ENCODE measurements at regions not wholly inside any gene's neighbourhood (a gene's known extent, or its start where the extent isn't known, plus 50 kb on each side); places are given as distances from the start of the nearest gene placed in this dataset.

GRCh38 chr2:2764739-2765138 is 433.7 kb upstream of the MYT1L start:
- no peaks in the 10 kb centered on the region for H3K9me3 ChIP-seq (ENCODE audit: control insufficient read depth, insufficient read depth, low read depth, low read length)
- no peak overlapping the region for H3K4me3 ChIP-seq (replicated peaks in 1 of 4; ENCODE audit: control extremely low read depth in 1 of 4, insufficient read depth in 1 of 4, low read depth in 3 of 4, low read length in 4 of 4)
- TF ChIP-seq CTCF (conservative IDR thresholded peaks at IDR 0.05 in 1 of 2, IDR thresholded peaks at IDR 0.05 in 1 of 2; ENCODE audit: low read depth in 1 of 2, low read length in 2 of 2) (no peak), EZH2 (IDR thresholded peaks at IDR 0.05; ENCODE audit: low read length, missing control alignments) (no peak)
- no peak overlapping the region for H3K9ac ChIP-seq (ENCODE audit: insufficient read depth, low read length)
- no peaks in the 10 kb centered on the region for H3K27me3 ChIP-seq (ENCODE audit: control insufficient read depth, insufficient read depth, low read length)
- H3K4me2 ChIP-seq (ENCODE audit: extremely low read depth, insufficient read depth, low read length) = no peak overlapping the region
- no peaks in the 10 kb centered on the region for H3K79me2 ChIP-seq (ENCODE audit: control insufficient read depth, insufficient read depth, low read length)
- H3K36me3 ChIP-seq (ENCODE audit: control insufficient read depth, insufficient read depth, low read length) = no peaks in the 10 kb centered on the region
- H4K20me1 ChIP-seq (ENCODE audit: control insufficient read depth, extremely low read depth, insufficient read depth, low read length) = no peaks in the 10 kb centered on the region
- no peak for DNase-seq (ENCODE audit: low read depth in 2 of 2)
- no peak overlapping the region for H2AFZ ChIP-seq (ENCODE audit: low read length)
- no peak overlapping the region for H3K27ac ChIP-seq (ENCODE audit: insufficient read depth, low read length)
- no peaks in the 10 kb centered on the region for H3K4me1 ChIP-seq (ENCODE audit: control insufficient read depth, extremely low read depth, insufficient read depth, low read length)

DNA sequence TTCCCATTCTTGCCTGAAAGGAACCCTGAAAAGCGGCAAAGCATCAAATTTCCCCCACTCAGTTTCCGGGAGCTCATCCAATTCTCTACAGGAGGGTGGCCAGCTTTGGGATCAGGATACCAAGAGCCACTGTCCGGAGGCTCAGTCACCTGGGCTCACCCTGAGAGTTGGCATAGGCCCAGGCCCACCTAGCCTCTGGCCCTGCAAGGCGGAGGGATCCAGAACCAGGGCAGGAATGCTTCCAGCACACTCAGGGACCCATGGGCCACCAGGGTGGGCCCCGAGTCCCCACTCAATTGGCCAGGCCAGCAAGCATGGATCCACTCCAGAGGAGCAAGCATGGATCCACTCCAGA is 432.9 kb upstream of the MYT1L start:
- H3K27me3 ChIP-seq (ENCODE audit: control insufficient read depth, insufficient read depth, low read length) = no peaks in the 10 kb centered on the region
- no peak overlapping the region for H2AFZ ChIP-seq (ENCODE audit: low read length)
- H3K4me1 ChIP-seq (ENCODE audit: control insufficient read depth, extremely low read depth, insufficient read depth, low read length) = no peaks in the 10 kb centered on the region
- no peaks in the 10 kb centered on the region for H3K9me3 ChIP-seq (ENCODE audit: control insufficient read depth, insufficient read depth, low read depth, low read length)
- no peaks in the 10 kb centered on the region for H3K36me3 ChIP-seq (ENCODE audit: control insufficient read depth, insufficient read depth, low read length)
- no peak overlapping the region for H3K4me2 ChIP-seq (ENCODE audit: extremely low read depth, insufficient read depth, low read length)
- DNase-seq (ENCODE audit: low read depth in 2 of 2) = no peak
- H3K9ac ChIP-seq (ENCODE audit: insufficient read depth, low read length) = no peak overlapping the region
- TF ChIP-seq CTCF (conservative IDR thresholded peaks at IDR 0.05 in 1 of 2, IDR thresholded peaks at IDR 0.05 in 1 of 2; ENCODE audit: low read depth in 1 of 2, low read length in 2 of 2) = no peak
- H3K79me2 ChIP-seq (ENCODE audit: control insufficient read depth, insufficient read depth, low read length) = no peaks in the 10 kb centered on the region
- no peaks in the 10 kb centered on the region for H4K20me1 ChIP-seq (ENCODE audit: control insufficient read depth, extremely low read depth, insufficient read depth, low read length)
- no peak overlapping the region for H3K27ac ChIP-seq (ENCODE audit: insufficient read depth, low read length)
- no peak overlapping the region for H3K4me3 ChIP-seq (replicated peaks in 1 of 4; ENCODE audit: control extremely low read depth in 1 of 4, insufficient read depth in 1 of 4, low read depth in 3 of 4, low read length in 4 of 4)

DNA sequence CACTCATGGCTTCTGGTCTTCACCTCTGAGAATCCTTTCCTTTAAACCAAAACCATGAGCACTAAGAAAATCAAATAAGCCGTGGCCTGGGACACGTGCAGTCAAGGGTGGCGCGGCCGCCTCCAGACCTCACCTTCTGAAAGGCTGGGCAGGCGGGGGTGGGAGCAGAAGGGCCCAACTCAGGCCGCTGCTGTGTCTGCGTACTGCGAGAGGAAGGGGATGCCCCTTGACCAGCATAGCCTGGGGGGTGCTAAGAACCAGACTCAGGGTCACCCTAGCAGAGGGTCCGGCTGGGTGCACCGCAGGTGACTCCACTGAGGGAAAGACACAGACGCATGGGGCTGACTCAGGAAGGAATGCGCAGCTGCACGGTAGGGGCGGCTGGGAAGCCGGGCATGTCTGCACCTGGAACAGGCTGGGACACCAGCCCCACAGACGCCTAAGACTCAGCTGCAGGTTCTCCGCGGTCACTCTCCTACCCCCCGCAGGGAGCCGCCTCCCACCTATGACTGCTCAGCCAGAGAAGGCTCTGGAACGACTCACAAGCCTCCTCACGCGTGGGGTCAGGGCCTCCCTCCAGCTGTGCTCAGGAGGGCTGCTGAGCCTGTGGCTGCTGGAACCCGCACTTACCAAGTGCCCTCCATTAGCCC is 432.4 kb upstream of the MYT1L start:
- Histone ChIP-seq H3K79me2 (ENCODE audit: control insufficient read depth, insufficient read depth, low read length) (no peaks in the 10 kb centered on the region), H2AFZ (ENCODE audit: low read length) (no peak overlapping the region), H3K9ac (ENCODE audit: insufficient read depth, low read length) (no peak overlapping the region), H3K4me1 (ENCODE audit: control insufficient read depth, extremely low read depth, insufficient read depth, low read length) (no peaks in the 10 kb centered on the region), H3K9me3 (ENCODE audit: control insufficient read depth, insufficient read depth, low read depth, low read length) (no peaks in the 10 kb centered on the region), H3K4me2 (ENCODE audit: extremely low read depth, insufficient read depth, low read length) (no peak overlapping the region), H4K20me1 (ENCODE audit: control insufficient read depth, extremely low read depth, insufficient read depth, low read length) (no peaks in the 10 kb centered on the region), H3K27ac (ENCODE audit: insufficient read depth, low read length) (no peak overlapping the region), H3K36me3 (ENCODE audit: control insufficient read depth, insufficient read depth, low read length) (no peaks in the 10 kb centered on the region), H3K4me3 (replicated peaks in 1 of 4; ENCODE audit: control extremely low read depth in 1 of 4, insufficient read depth in 1 of 4, low read depth in 3 of 4, low read length in 4 of 4) (no peak overlapping the region), H3K27me3 (ENCODE audit: control insufficient read depth, insufficient read depth, low read length) (no peaks in the 10 kb centered on the region)
- no peak for DNase-seq (ENCODE audit: low read depth in 2 of 2)
- no peak for TF ChIP-seq EZH2 (IDR thresholded peaks at IDR 0.05; ENCODE audit: low read length, missing control alignments)
- no peak for TF ChIP-seq CTCF (conservative IDR thresholded peaks at IDR 0.05 in 1 of 2, IDR thresholded peaks at IDR 0.05 in 1 of 2; ENCODE audit: low read depth in 1 of 2, low read length in 2 of 2)

Data from fibroblast of lung (primary cell).